ENCODE measurements at regions not wholly inside any gene's neighbourhood (a gene's known extent, or its start where the extent isn't known, plus 50 kb on each side); places are given as distances from the start of the nearest gene placed in this dataset.

DNA sequence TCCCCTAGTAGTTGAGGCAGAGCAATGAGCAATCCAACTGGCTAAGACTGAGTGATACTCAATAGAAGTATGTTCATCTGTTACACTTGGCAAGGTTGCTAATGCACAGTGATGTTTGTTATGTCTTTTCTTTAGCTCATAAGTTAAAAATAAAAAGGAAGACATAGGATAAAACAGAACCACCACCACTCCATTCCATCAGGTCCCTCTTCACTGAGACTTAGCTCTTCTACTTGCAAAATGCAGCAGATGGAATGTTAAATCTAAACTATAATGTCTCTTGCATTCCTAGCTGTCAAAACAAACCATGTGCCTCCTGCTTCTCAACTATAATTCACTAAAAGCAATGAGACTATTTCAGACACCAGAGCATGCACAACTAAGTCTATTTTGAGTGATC lies 265.6 kb upstream of the UBE2E2 start:
- Histone ChIP-seq H3K36me3 (no peaks in the 10 kb centered on the region), H3K9me3 (no peaks in the 10 kb centered on the region), H3K27ac (peak overlapping the region in 1 of 2 donors; percentile 1), H3K4me1 (no peaks in the 10 kb centered on the region), H3K27me3 (no peaks in the 10 kb centered on the region), H3K4me3 (no peak overlapping the region)
- TF ChIP-seq POLR2A (IDR thresholded peaks at IDR 0.05) = no peak
- TF ChIP-seq, protein P1, sequence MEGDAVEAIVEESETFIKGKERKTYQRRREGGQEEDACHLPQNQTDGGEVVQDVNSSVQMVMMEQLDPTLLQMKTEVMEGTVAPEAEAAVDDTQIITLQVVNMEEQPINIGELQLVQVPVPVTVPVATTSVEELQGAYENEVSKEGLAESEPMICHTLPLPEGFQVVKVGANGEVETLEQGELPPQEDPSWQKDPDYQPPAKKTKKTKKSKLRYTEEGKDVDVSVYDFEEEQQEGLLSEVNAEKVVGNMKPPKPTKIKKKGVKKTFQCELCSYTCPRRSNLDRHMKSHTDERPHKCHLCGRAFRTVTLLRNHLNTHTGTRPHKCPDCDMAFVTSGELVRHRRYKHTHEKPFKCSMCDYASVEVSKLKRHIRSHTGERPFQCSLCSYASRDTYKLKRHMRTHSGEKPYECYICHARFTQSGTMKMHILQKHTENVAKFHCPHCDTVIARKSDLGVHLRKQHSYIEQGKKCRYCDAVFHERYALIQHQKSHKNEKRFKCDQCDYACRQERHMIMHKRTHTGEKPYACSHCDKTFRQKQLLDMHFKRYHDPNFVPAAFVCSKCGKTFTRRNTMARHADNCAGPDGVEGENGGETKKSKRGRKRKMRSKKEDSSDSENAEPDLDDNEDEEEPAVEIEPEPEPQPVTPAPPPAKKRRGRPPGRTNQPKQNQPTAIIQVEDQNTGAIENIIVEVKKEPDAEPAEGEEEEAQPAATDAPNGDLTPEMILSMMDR (IDR thresholded peaks at IDR 0.05) = no peak
- no peak for DNase-seq
- intact Hi-C loops (cut with DNase I; ENCODE audit: low total_unique reads) = no loop called here

DNA sequence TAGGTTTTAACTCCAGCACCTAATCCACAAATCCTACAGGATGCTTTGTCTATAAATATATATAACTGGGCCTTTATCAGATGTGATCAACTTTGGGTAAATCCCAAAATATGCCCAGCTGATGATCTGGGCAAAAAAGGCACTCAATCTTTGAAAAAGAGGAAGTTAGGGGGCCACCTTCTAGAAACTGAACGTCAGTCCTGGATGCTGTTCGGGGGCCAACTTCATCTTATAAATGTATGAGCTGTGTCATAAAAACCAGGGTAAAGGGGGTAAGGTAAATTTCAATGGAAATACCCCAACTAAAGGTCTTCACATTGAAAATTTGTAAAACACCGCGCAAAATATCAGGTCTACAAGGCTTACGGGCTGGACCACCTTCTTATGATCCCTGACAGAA lies 264.4 kb upstream of the UBE2E2 start:
- Histone ChIP-seq H3K27me3 (no peaks in the 10 kb centered on the region), H3K36me3 (no peaks in the 10 kb centered on the region), H3K4me1 (no peaks in the 10 kb centered on the region), H3K27ac (peak overlapping the region; percentile 1 to 13), H3K9me3 (no peaks in the 10 kb centered on the region), H3K4me3 (no peak overlapping the region)
- TF ChIP-seq, protein P1 (IDR thresholded peaks at IDR 0.05) = no peak
- TF ChIP-seq POLR2A (IDR thresholded peaks at IDR 0.05) = no peak
- DNase-seq = no peak
- intact Hi-C loops (cut with DNase I; ENCODE audit: low total_unique reads) = no loop called here

DNA sequence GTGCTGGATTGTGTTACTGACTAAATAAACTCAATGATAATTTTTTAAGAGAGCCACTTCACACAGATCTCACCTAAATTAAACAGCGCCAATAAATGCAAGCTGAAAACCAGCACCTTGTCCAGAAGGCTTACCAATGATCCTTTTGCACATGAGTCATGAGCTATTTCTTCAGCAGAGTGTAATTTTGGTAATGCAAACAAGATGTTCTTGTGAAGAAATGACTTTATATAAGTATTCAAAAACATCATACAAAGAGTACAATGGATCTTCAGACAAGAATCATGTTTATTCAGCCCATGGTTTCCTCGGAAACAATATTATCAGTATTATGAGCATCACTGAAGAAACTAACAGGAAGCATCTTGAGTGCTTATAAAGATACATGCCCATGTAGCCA lies 263.8 kb upstream of the UBE2E2 start:
- Histone ChIP-seq H3K9me3 (no peaks in the 10 kb centered on the region), H3K27ac (peak overlapping the region in 1 of 2 donors; percentile 14), H3K4me3 (no peak overlapping the region), H3K4me1 (no peaks in the 10 kb centered on the region), H3K36me3 (no peaks in the 10 kb centered on the region), H3K27me3 (no peaks in the 10 kb centered on the region)
- no peak for DNase-seq
- intact Hi-C loops (cut with DNase I; ENCODE audit: low total_unique reads) = no loop called here
- no peak for TF ChIP-seq POLR2A (IDR thresholded peaks at IDR 0.05)
- TF ChIP-seq, protein P1 (IDR thresholded peaks at IDR 0.05) = no peak

DNA sequence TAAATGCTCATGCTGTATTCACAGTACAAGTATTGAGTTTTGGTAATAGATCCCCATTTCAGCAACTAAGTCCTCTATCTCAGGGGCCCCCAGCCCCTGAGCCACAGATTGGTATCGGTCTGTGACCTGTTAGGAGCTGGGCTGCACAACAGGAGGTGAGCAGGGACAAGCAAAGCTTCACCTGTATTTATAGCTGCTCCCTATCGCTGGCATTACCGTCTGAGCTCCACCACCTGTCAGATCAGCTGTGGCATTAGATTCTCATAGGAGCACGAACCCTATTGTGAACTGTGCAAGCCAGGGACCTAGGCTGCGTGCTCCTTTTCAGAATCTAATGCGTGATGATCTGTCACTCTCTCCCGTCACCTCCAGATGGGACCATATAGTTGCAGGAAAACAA lies 262.8 kb upstream of the UBE2E2 start:
- Histone ChIP-seq H3K36me3 (no peaks in the 10 kb centered on the region), H3K27me3 (no peaks in the 10 kb centered on the region), H3K4me3 (no peak overlapping the region), H3K9me3 (no peaks in the 10 kb centered on the region), H3K4me1 (no peaks in the 10 kb centered on the region), H3K27ac (no peak overlapping the region)
- TF ChIP-seq, protein P1 (IDR thresholded peaks at IDR 0.05) = no peak
- TF ChIP-seq POLR2A (IDR thresholded peaks at IDR 0.05) = no peak
- DNase-seq = no peak
- intact Hi-C loops (cut with DNase I; ENCODE audit: low total_unique reads) = no loop called here

DNA sequence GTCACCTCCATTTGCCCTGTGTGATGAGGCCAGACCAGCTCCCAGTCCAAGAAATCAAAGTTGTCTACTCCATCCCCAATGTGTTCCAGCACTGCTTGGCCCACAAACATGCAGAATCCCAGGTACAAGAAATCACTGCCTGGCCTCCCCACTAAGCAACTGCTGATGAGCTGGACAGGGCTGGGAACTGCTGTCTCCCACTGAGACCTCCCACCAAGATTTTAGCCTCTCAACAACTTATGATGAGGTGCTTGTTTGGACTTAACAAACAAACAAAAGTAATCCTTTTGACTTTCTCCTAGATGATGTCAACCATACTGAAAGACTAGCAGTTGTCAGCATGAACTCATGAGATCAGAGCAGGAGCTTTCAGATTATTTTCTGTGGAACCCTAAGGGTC lies 260.1 kb upstream of the UBE2E2 start:
- Histone ChIP-seq H3K4me3 (no peak overlapping the region), H3K9me3 (no peaks in the 10 kb centered on the region), H3K4me1 (no peaks in the 10 kb centered on the region), H3K27me3 (no peaks in the 10 kb centered on the region), H3K36me3 (no peaks in the 10 kb centered on the region), H3K27ac (no peak overlapping the region)
- no peak for TF ChIP-seq POLR2A (IDR thresholded peaks at IDR 0.05)
- TF ChIP-seq, protein P1 (IDR thresholded peaks at IDR 0.05) = no peak
- DNase-seq = no peak
- intact Hi-C loops (cut with DNase I; ENCODE audit: low total_unique reads) = no loop called here
